IMR-90 (cell line): ENCODE measurements at regions not wholly inside any gene's neighbourhood (a gene's known extent, or its start where the extent isn't known, plus 50 kb on each side); places are given as distances from the start of the nearest gene placed in this dataset.

Experiments
- ATAC-seq: fragments of 200-7000 bp; cut with Tn5 transposase; 2 replicates; pipeline ENCODE4 v1.9.1; 2020; ENCODE audit warnings: low read depth, mild to moderate bottlenecking, moderate library complexity
- BruUV-seq: library from RNA; stranded (reverse); fragments of 400-500 nt; replicated peaks from 2 replicates; lab custom pipeline; 2021; lab: Mats Ljungman, UMichigan
- CTCF ChIA-PET: fragments of 300-600 bp; formaldehyde crosslinking; extraction: SDS; loops from one replicate; lab custom pipeline; 2021; ENCODE audit warnings: antibody characterized with exemption; lab: Yijun Ruan, JAX
- POLR2A ChIA-PET: fragments of 300-600 bp; sonication (Branson Sonifier 250); formaldehyde crosslinking; loops from one replicate; lab custom pipeline; 2022; ENCODE audit warnings: antibody characterized with exemption; ENCODE audit not compliant: unreplicated experiment; lab: Charles Lee
- DNase-seq: peaks from one replicate; pipeline ENCODE4 v3.0.0; 2013
- H2AFZ ChIP-seq: replicated peaks from 2 replicates; pipeline ENCODE3; 2013; ENCODE audit warnings: low read length, mild to moderate bottlenecking; ENCODE audit not compliant: poor library complexity
- H2AK5ac ChIP-seq: 2 replicates; pipeline ENCODE4 v1.6.1; 2013; ENCODE audit warnings: low read depth, low read length, inconsistent platforms
- H2AK9ac ChIP-seq: replicated peaks from 2 replicates; pipeline ENCODE3; 2013; ENCODE audit warnings: mild to moderate bottlenecking, low read depth, low read length, moderate library complexity; ENCODE audit not compliant: poor library complexity
- H2BK120ac ChIP-seq: 2 replicates; pipeline ENCODE4 v1.6.1; 2013; ENCODE audit warnings: low read depth, low read length, inconsistent platforms
- H2BK15ac ChIP-seq: 3 replicates; pipeline ENCODE4 v1.6.1; 2013; ENCODE audit warnings: low read depth, low read length, inconsistent platforms
- H2BK20ac ChIP-seq: 2 replicates; pipeline ENCODE4 v1.6.1; 2013; ENCODE audit warnings: low read depth, mild to moderate bottlenecking, inconsistent platforms, low read length, moderate library complexity
- H2BK5ac ChIP-seq: 2 replicates; pipeline ENCODE4 v1.6.1; 2013; ENCODE audit warnings: mild to moderate bottlenecking, low read depth, low read length, inconsistent platforms; ENCODE audit not compliant: poor library complexity, severe bottlenecking
- H3K14ac ChIP-seq: replicated peaks from 2 replicates; pipeline ENCODE4 v1.6.1; 2013; ENCODE audit warnings: low read depth, low read length, inconsistent platforms
- H3K18ac ChIP-seq: 2 replicates; pipeline ENCODE4 v1.6.1; 2013; ENCODE audit warnings: low read depth, low read length, control low read depth
- H3K23ac ChIP-seq: 2 replicates; pipeline ENCODE4 v1.6.1; 2013; ENCODE audit warnings: low read depth, low read length, inconsistent platforms
- H3K27ac ChIP-seq: 2 replicates; pipeline ENCODE4 v1.5.1; 2013; ENCODE audit warnings: mild to moderate bottlenecking, control low read depth, low read length; ENCODE audit not compliant: insufficient read depth
- H3K27me3 ChIP-seq: 2 replicates; pipeline ENCODE4 v1.6.1; 2013; ENCODE audit warnings: low read length; ENCODE audit not compliant: control insufficient read depth, insufficient read depth
- H3K36me3 ChIP-seq: 2 replicates; pipeline ENCODE4 v1.6.1; 2013; ENCODE audit warnings: low read length, mixed read lengths; ENCODE audit not compliant: control insufficient read depth, insufficient read depth
- H3K4ac ChIP-seq: 2 replicates; pipeline ENCODE4 v1.6.1; 2013; ENCODE audit warnings: low read depth, low read length, inconsistent platforms
- H3K4me1 ChIP-seq: 2 replicates; pipeline ENCODE4 v1.6.1; 2013; ENCODE audit warnings: low read length, mixed read lengths; ENCODE audit not compliant: control insufficient read depth, insufficient read depth
- H3K4me2 ChIP-seq: 2 replicates; pipeline ENCODE4 v1.6.1; 2013; ENCODE audit warnings: low read depth, mild to moderate bottlenecking, control low read depth, low read length, moderate library complexity
- H3K4me3 ChIP-seq: 2 replicates; pipeline ENCODE4 v1.5.1; 2013; ENCODE audit warnings: low read depth, mild to moderate bottlenecking, control low read depth, low read length, moderate library complexity; ENCODE audit not compliant: insufficient read depth
- H3K56ac ChIP-seq: 2 replicates; pipeline ENCODE4 v1.6.1; 2013; ENCODE audit warnings: low read length, inconsistent platforms; ENCODE audit not compliant: insufficient read depth; ENCODE audit errors: extremely low read depth
- H3K79me1 ChIP-seq, 2 experiments: 2 replicates each; pipeline ENCODE4 v1.6.1; 2013; ENCODE audit warnings: low read length in 2 of 2, inconsistent platforms in 1 of 2, low read depth in 1 of 2
- H3K9ac ChIP-seq: 2 replicates; pipeline ENCODE4 v1.6.1; 2013; ENCODE audit warnings: low read depth, low read length, control low read depth
- H3K9me1 ChIP-seq: 2 replicates; pipeline ENCODE4 v1.6.1; 2013; ENCODE audit warnings: low read length, inconsistent platforms; ENCODE audit not compliant: insufficient read depth
- H3K9me3 ChIP-seq: 2 replicates; pipeline ENCODE4 v1.6.1; 2013; ENCODE audit warnings: low read length; ENCODE audit not compliant: control insufficient read depth, insufficient read depth
- H4K20me1 ChIP-seq: 2 replicates; pipeline ENCODE4 v1.6.1; 2013; ENCODE audit warnings: low read length, inconsistent platforms; ENCODE audit not compliant: insufficient read depth
- H4K5ac ChIP-seq: 2 replicates; pipeline ENCODE4 v1.6.1; 2013; ENCODE audit warnings: mild to moderate bottlenecking, low read depth, low read length, control low read depth
- H4K8ac ChIP-seq, 2 experiments: 2 replicates each; pipeline ENCODE4 v1.6.1; 2013; ENCODE audit warnings: low read depth in 2 of 2, low read length in 2 of 2, control low read depth in 1 of 2, inconsistent platforms in 1 of 2
- H4K91ac ChIP-seq: 2 replicates; pipeline ENCODE4 v1.6.1; 2013; ENCODE audit warnings: low read depth, low read length, inconsistent platforms; ENCODE audit not compliant: insufficient read depth
- BHLHE40 ChIP-seq: fragments of 150-350 bp; IDR thresholded peaks from 2 replicates; pipeline ENCODE4 v1.6.1; 2016; ENCODE audit warnings: mild to moderate bottlenecking, low read depth, low read length
- CEBPB ChIP-seq: IDR thresholded peaks from 2 replicates; pipeline ENCODE4 v1.6.1; 2012; ENCODE audit warnings: low read depth, low read length, improper control_type of control experiment
- CHD1 ChIP-seq: IDR thresholded peaks from 2 replicates; pipeline ENCODE4 v1.6.1; 2012; ENCODE audit warnings: low read depth, low read length, improper control_type of control experiment
- CTCF ChIP-seq: conservative IDR thresholded peaks from 2 replicates; pipeline ENCODE4 v1.5.1; 2012; ENCODE audit warnings: mild to moderate bottlenecking, low read depth, low read length, improper control_type of control experiment
- ELK1 ChIP-seq: fragments of 150-350 bp; IDR thresholded peaks from 2 replicates; pipeline ENCODE4 v1.6.1; 2016; ENCODE audit warnings: low read depth, mild to moderate bottlenecking, low read length, moderate library complexity, borderline replicate concordance
- FOS ChIP-seq: fragments of 150-350 bp; IDR thresholded peaks from 2 replicates; pipeline ENCODE4 v1.6.1; 2016; ENCODE audit warnings: low read depth, low read length
- MAFK ChIP-seq: IDR thresholded peaks from 2 replicates; pipeline ENCODE4 v1.6.1; 2012; ENCODE audit warnings: low read depth, low read length, improper control_type of control experiment
- MAZ ChIP-seq: IDR thresholded peaks from 2 replicates; pipeline ENCODE4 v1.6.1; 2012; ENCODE audit warnings: low read depth, mild to moderate bottlenecking, low read length, improper control_type of control experiment, moderate library complexity, borderline replicate concordance
- MXI1 ChIP-seq: IDR thresholded peaks from 2 replicates; pipeline ENCODE4 v1.6.1; 2012; ENCODE audit warnings: low read depth, mild to moderate bottlenecking, low read length, moderate library complexity, borderline replicate concordance
- NFE2L2 ChIP-seq: fragments of 150-350 bp; IDR thresholded peaks from 2 replicates; pipeline ENCODE4 v1.6.1; 2016; ENCODE audit warnings: low read depth, mild to moderate bottlenecking, low read length
- POLR2A ChIP-seq: IDR thresholded peaks from 2 replicates; pipeline ENCODE4 v1.6.1; 2012; ENCODE audit warnings: mild to moderate bottlenecking, low read depth, low read length
- RAD21 ChIP-seq: IDR thresholded peaks from 2 replicates; pipeline ENCODE4 v1.6.1; 2012; ENCODE audit warnings: low read length, improper control_type of control experiment
- RCOR1 ChIP-seq: IDR thresholded peaks from 2 replicates; pipeline ENCODE4 v1.6.1; 2012; ENCODE audit warnings: mild to moderate bottlenecking, low read length, improper control_type of control experiment; ENCODE audit not compliant: insufficient replicate concordance
- RFX5 ChIP-seq: IDR thresholded peaks from 2 replicates; pipeline ENCODE4 v1.8.0; 2012; ENCODE audit warnings: low read depth, mild to moderate bottlenecking, low read length, moderate library complexity
- SMC3 ChIP-seq: fragments of 150-350 bp; IDR thresholded peaks from 2 replicates; pipeline ENCODE4 v1.6.1; 2016; ENCODE audit warnings: low read depth, mild to moderate bottlenecking, antibody characterized with exemption, low read length, moderate library complexity
- USF2 ChIP-seq: fragments of 150-350 bp; IDR thresholded peaks from 2 replicates; pipeline ENCODE4 v1.6.1; 2017; ENCODE audit warnings: mild to moderate bottlenecking, antibody characterized with exemption, low read length, low read depth
- WGBS, 2 experiments: methylation state at CpG; one replicate each; pipeline versions ENCODE4 v1.1.5 to v1.1.7; 2013; ENCODE audit warnings: missing lambda C conversion rate in 2 of 2; ENCODE audit not compliant: insufficient read length in 1 of 2; ENCODE audit errors: extremely low coverage in 2 of 2; 5-methylcytosine and 5-hydroxymethylcytosine counted together
- dilution Hi-C: fragments of 300-500 bp; cut with HindIII; formaldehyde crosslinking; loops from one replicate; pipeline ENCODE4 v1.14.3; 2018; ENCODE audit warnings: low sequenced_read_pairs; ENCODE audit not compliant: unreplicated experiment
- in situ Hi-C: fragments of 300-500 bp; cut with MboI; formaldehyde crosslinking; loops from 3 replicates; pipeline ENCODE4 v1.14.3; 2019; ENCODE audit warnings: low sequenced_read_pairs, inconsistent platforms, mixed read lengths
- intact Hi-C: fragments of 100-400 bp; cut with micrococcal nuclease; formaldehyde crosslinking; loops from 2 replicates; pipeline ENCODE4 v1.10.0; 2022

GRCh38 chr10:4395731-4396130 is 430.3 kb upstream of the AKR1E2 start:
- H3K9me3 ChIP-seq = no peaks in the 10 kb centered on the region
- H2BK20ac ChIP-seq = no peak overlapping the region
- ATAC-seq = no peak
- BruUV-seq = no TSS peak
- WGBS, 2 experiments = no CpG with 5 or more reads among the region's 6 CpGs
- H2BK5ac ChIP-seq = no peak overlapping the region
- no peak overlapping the region for H2AFZ ChIP-seq
- no peak overlapping the region for H3K56ac ChIP-seq
- no peak overlapping the region for H2BK120ac ChIP-seq
- in situ Hi-C loops (no loop called here), dilution Hi-C loops (no loop called here), intact Hi-C loops (no loop called here)
- H4K8ac ChIP-seq = no peak overlapping the region
- H4K20me1 ChIP-seq = no peaks in the 10 kb centered on the region
- no peak overlapping the region for H3K4ac ChIP-seq
- H2AK5ac ChIP-seq = no peak overlapping the region
- H4K5ac ChIP-seq = no peak overlapping the region
- H3K14ac ChIP-seq = no peak overlapping the region
- no peak overlapping the region for H3K27ac ChIP-seq
- no peaks in the 10 kb centered on the region for H3K4me1 ChIP-seq
- TF ChIP-seq ELK1 = no peak
- TF ChIP-seq MAFK = no peak
- no peak for TF ChIP-seq USF2
- TF ChIP-seq BHLHE40 = no peak
- TF ChIP-seq CTCF = no peak
- no peak for TF ChIP-seq CEBPB
- TF ChIP-seq POLR2A = no peak
- no peak for TF ChIP-seq NFE2L2
- TF ChIP-seq RAD21 = no peak
- TF ChIP-seq CHD1 = no peak
- no peak for TF ChIP-seq MAZ
- TF ChIP-seq RFX5 = no peak
- no peak for TF ChIP-seq RCOR1
- TF ChIP-seq SMC3 = no peak
- TF ChIP-seq FOS = no peak
- TF ChIP-seq MXI1 = no peak
- CTCF ChIA-PET = interaction anchor here (0.7 kb wide), 1 partner anchor 103 kb away, joined by 3 read pairs; no protein-coding TSS in a partner anchor
- no peaks in the 10 kb centered on the region for H3K9me1 ChIP-seq
- DNase-seq = no peak
- H2AK9ac ChIP-seq = no peak overlapping the region
- H3K36me3 ChIP-seq = no peaks in the 10 kb centered on the region
- H3K23ac ChIP-seq = no peak overlapping the region
- no peak overlapping the region for H4K91ac ChIP-seq
- no peak overlapping the region for H3K4me3 ChIP-seq
- no peak overlapping the region for H3K4me2 ChIP-seq
- no peaks in the 10 kb centered on the region for H3K79me1 ChIP-seq
- H2BK15ac ChIP-seq = no peak overlapping the region
- POLR2A ChIA-PET = no interaction called here
- H3K27me3 ChIP-seq = no peaks in the 10 kb centered on the region
- no peak overlapping the region for H3K18ac ChIP-seq
- no peak overlapping the region for H3K9ac ChIP-seq
